ENCODE measurements at regions not wholly inside any gene's neighbourhood (a gene's known extent, or its start where the extent isn't known, plus 50 kb on each side); places are given as distances from the start of the nearest gene placed in this dataset.

DNA sequence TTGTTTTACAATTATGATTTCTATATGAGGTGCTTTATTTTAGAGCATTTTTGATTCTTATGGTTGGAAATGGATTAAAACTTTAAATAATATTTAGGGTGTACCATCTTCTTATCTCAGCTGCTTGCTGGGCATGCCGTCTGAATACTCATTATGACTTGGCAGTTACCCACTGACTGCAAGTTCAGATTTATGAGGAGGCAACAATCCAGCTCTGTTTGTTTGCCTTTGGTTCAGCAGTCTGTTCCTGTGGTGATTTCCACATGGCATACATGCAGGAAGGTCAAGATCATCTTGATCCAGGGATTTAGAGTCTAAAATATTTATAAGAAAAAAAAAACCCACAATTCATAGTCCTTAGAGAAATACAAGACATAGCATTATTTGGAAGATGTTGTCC lies 1254.5 kb upstream of the NUDT12 start:
- TF ChIP-seq, protein P1, sequence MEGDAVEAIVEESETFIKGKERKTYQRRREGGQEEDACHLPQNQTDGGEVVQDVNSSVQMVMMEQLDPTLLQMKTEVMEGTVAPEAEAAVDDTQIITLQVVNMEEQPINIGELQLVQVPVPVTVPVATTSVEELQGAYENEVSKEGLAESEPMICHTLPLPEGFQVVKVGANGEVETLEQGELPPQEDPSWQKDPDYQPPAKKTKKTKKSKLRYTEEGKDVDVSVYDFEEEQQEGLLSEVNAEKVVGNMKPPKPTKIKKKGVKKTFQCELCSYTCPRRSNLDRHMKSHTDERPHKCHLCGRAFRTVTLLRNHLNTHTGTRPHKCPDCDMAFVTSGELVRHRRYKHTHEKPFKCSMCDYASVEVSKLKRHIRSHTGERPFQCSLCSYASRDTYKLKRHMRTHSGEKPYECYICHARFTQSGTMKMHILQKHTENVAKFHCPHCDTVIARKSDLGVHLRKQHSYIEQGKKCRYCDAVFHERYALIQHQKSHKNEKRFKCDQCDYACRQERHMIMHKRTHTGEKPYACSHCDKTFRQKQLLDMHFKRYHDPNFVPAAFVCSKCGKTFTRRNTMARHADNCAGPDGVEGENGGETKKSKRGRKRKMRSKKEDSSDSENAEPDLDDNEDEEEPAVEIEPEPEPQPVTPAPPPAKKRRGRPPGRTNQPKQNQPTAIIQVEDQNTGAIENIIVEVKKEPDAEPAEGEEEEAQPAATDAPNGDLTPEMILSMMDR (IDR thresholded peaks at IDR 0.05; ENCODE audit: low read depth, low read length), result no peak
- no peak for TF ChIP-seq EZH2phosphoT487 (IDR thresholded peaks at IDR 0.05; ENCODE audit: low read depth)
